DOHH2 (cell line): ENCODE measurements at regions not wholly inside any gene's neighbourhood (a gene's known extent, or its start where the extent isn't known, plus 50 kb on each side); places are given as distances from the start of the nearest gene placed in this dataset.

Experiments
- H3F3A ChIP-seq: fragments of 200-600 bp; sonication (generic), shearing (Covaris generic); 2 replicates; pipeline ENCODE4 v1.6.0; 2016; ENCODE audit warnings: antibody characterized with exemption, mild to moderate bottlenecking; ENCODE audit not compliant: control insufficient read depth, insufficient read depth
- H3K27ac ChIP-seq: fragments of 200-600 bp; sonication (generic); 2 replicates; pipeline ENCODE4 v1.5.1; 2014; ENCODE audit warnings: low read depth, mild to moderate bottlenecking, low read length, moderate library complexity
- H3K27me3 ChIP-seq: fragments of 200-600 bp; sonication (generic); 2 replicates; pipeline ENCODE4 v1.6.1; 2014; ENCODE audit warnings: mild to moderate bottlenecking, low read length, mixed read lengths; ENCODE audit not compliant: control insufficient read depth
- H3K36me3 ChIP-seq: fragments of 200-600 bp; sonication (generic); 2 replicates; pipeline ENCODE4 v1.6.1; 2014; ENCODE audit warnings: mild to moderate bottlenecking, low read length, moderate library complexity, mixed read lengths; ENCODE audit not compliant: control insufficient read depth
- H3K4me1 ChIP-seq: fragments of 200-600 bp; sonication (generic); 2 replicates; pipeline ENCODE4 v1.6.1; 2014; ENCODE audit warnings: mild to moderate bottlenecking, low read length, mixed read lengths; ENCODE audit not compliant: control insufficient read depth
- H3K4me2 ChIP-seq: fragments of 200-600 bp; sonication (generic); 2 replicates; pipeline ENCODE4 v1.6.0; 2014; ENCODE audit warnings: mild to moderate bottlenecking, low read length, moderate library complexity
- H3K4me3 ChIP-seq: fragments of 200-600 bp; sonication (generic); 2 replicates; pipeline ENCODE4 v1.5.1; 2014; ENCODE audit warnings: mild to moderate bottlenecking, low read length, mixed read lengths
- H3K79me2 ChIP-seq: fragments of 200-600 bp; sonication (generic); 2 replicates; pipeline ENCODE4 v1.6.1; 2014; ENCODE audit warnings: mild to moderate bottlenecking, low read length, mixed read lengths; ENCODE audit not compliant: control insufficient read depth
- H3K9me2 ChIP-seq: fragments of 200-600 bp; sonication (generic); replicated peaks from 2 replicates; pipeline ENCODE4 v1.6.1; 2014; ENCODE audit warnings: mild to moderate bottlenecking, low read length, mixed read lengths; ENCODE audit not compliant: control insufficient read depth
- H3K9me3 ChIP-seq: fragments of 200-600 bp; sonication (generic); 2 replicates; pipeline ENCODE4 v1.6.1; 2014; ENCODE audit warnings: antibody characterized with exemption, low read length, mixed read lengths; ENCODE audit not compliant: control insufficient read depth, insufficient read depth
- H4K20me1 ChIP-seq: fragments of 200-600 bp; sonication (generic); 2 replicates; pipeline ENCODE4 v1.6.0; 2014; ENCODE audit warnings: low read depth, mild to moderate bottlenecking, antibody characterized with exemption, low read length, moderate library complexity; ENCODE audit not compliant: control insufficient read depth, insufficient read depth
- EZH2phosphoT487 ChIP-seq: fragments of 200-600 bp; sonication (generic); IDR thresholded peaks from 2 replicates; pipeline ENCODE4 v1.6.1; 2017; ENCODE audit warnings: borderline replicate concordance, mild to moderate bottlenecking, antibody characterized with exemption, low read length, moderate library complexity, mixed read lengths
- TF ChIP-seq, protein P1 (sequence below): fragments of 200-600 bp; sonication (generic); IDR thresholded peaks from one replicate; pipeline ENCODE4 v1.5.1; 2014; ENCODE audit warnings: antibody characterized with exemption, mild to moderate bottlenecking, low read depth, low read length; ENCODE audit not compliant: poor library complexity, severe bottlenecking

GRCh38 chr17:65374966-65375365, 186.5 kb downstream of the AXIN2 start:
- H3F3A ChIP-seq: no peaks in the 10 kb centered on the region

GRCh38 chr17:65371702-65372101, 189.7 kb downstream of the AXIN2 start:
- no peaks in the 10 kb centered on the region for H3K9me3 ChIP-seq
- TF ChIP-seq, protein P1, sequence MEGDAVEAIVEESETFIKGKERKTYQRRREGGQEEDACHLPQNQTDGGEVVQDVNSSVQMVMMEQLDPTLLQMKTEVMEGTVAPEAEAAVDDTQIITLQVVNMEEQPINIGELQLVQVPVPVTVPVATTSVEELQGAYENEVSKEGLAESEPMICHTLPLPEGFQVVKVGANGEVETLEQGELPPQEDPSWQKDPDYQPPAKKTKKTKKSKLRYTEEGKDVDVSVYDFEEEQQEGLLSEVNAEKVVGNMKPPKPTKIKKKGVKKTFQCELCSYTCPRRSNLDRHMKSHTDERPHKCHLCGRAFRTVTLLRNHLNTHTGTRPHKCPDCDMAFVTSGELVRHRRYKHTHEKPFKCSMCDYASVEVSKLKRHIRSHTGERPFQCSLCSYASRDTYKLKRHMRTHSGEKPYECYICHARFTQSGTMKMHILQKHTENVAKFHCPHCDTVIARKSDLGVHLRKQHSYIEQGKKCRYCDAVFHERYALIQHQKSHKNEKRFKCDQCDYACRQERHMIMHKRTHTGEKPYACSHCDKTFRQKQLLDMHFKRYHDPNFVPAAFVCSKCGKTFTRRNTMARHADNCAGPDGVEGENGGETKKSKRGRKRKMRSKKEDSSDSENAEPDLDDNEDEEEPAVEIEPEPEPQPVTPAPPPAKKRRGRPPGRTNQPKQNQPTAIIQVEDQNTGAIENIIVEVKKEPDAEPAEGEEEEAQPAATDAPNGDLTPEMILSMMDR: no peak
- no peak for TF ChIP-seq EZH2phosphoT487
- H3K36me3 ChIP-seq: no peaks in the 10 kb centered on the region
- H3K9me2 ChIP-seq: no peaks in the 10 kb centered on the region
- H3K27ac ChIP-seq: no peak overlapping the region
- H3K27me3 ChIP-seq: peaks cover 12% of the 10 kb centered on the region
- no peak overlapping the region for H3K4me3 ChIP-seq
- no peaks in the 10 kb centered on the region for H3F3A ChIP-seq
- H3K79me2 ChIP-seq: no peaks in the 10 kb centered on the region
- H3K4me2 ChIP-seq: no peak overlapping the region
- no peaks in the 10 kb centered on the region for H4K20me1 ChIP-seq
- H3K4me1 ChIP-seq: no peaks in the 10 kb centered on the region

More at GRCh38 chr17:65374966-65375365, 186.5 kb downstream of the AXIN2 start:
- no peaks in the 10 kb centered on the region for H3K9me2 ChIP-seq
- H3K4me3 ChIP-seq: no peak overlapping the region
- no peaks in the 10 kb centered on the region for H3K9me3 ChIP-seq
- H3K4me2 ChIP-seq: no peak overlapping the region
- no peaks in the 10 kb centered on the region for H3K4me1 ChIP-seq
- peaks cover 12% of the 10 kb centered on the region for H3K27me3 ChIP-seq
- H3K79me2 ChIP-seq: no peaks in the 10 kb centered on the region
- no peaks in the 10 kb centered on the region for H4K20me1 ChIP-seq
- no peak overlapping the region for H3K27ac ChIP-seq
- no peak for TF ChIP-seq EZH2phosphoT487
- TF ChIP-seq, protein P1: no peak
- H3K36me3 ChIP-seq: no peaks in the 10 kb centered on the region

DNA sequence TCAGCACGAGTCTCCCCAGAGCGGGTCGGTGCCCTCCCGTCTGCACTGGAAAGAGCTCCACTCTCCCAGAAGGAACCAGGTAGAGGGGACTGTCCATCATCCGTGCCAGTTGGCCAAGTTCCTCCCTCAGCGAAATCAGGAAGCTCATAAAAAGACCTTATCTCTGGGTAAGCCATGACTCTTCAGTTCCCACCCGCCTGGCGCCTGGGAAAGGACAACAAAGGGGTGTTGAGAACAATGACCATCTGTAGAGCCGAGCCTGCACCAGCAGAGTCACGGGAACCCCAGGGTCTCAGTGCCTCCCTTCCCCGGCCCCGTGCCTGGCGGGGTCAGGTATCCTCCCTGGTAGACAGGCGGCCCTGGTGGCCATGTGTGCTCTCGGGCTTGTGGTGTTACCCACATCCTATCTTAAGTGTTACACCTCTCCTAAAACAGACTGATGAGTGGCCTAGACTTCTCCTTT, 190.7 kb downstream of the AXIN2 start:
- H3K9me2 ChIP-seq: no peaks in the 10 kb centered on the region
- no peaks in the 10 kb centered on the region for H3K9me3 ChIP-seq
- H3K79me2 ChIP-seq: no peaks in the 10 kb centered on the region
- no peak overlapping the region for H3K27ac ChIP-seq
- no peak overlapping the region for H3K4me2 ChIP-seq
- peaks cover 12% of the 10 kb centered on the region for H3K27me3 ChIP-seq
- H3K4me3 ChIP-seq: no peak overlapping the region
- no peaks in the 10 kb centered on the region for H3F3A ChIP-seq
- no peaks in the 10 kb centered on the region for H3K36me3 ChIP-seq
- TF ChIP-seq EZH2phosphoT487: no peak
- TF ChIP-seq, protein P1: no peak
- no peaks in the 10 kb centered on the region for H4K20me1 ChIP-seq
- H3K4me1 ChIP-seq: no peaks in the 10 kb centered on the region

- no peaks in the 10 kb centered on the region for H3K79me2 ChIP-seq
- H3F3A ChIP-seq: no peaks in the 10 kb centered on the region
- H3K4me3 ChIP-seq: no peak overlapping the region
- no peaks in the 10 kb centered on the region for H3K36me3 ChIP-seq
- TF ChIP-seq EZH2phosphoT487: no peak
- TF ChIP-seq, protein P1: no peak
- no peak overlapping the region for H3K27ac ChIP-seq
- no peaks in the 10 kb centered on the region for H3K9me3 ChIP-seq
- peaks cover 2% of the 10 kb centered on the region; the same call in 1 of the 2 replicates for H3K27me3 ChIP-seq
- no peaks in the 10 kb centered on the region for H3K9me2 ChIP-seq
- H3K4me1 ChIP-seq: no peaks in the 10 kb centered on the region
- no peak overlapping the region for H3K4me2 ChIP-seq
- H4K20me1 ChIP-seq: no peaks in the 10 kb centered on the region
These were observed 193.1 kb downstream of the AXIN2 start for GRCh38 chr17:65368341-65368740.
